UCSD-AML1 (cell line): ENCODE measurements at regions not wholly inside any gene's neighbourhood (a gene's known extent, or its start where the extent isn't known, plus 50 kb on each side); places are given as distances from the start of the nearest gene placed in this dataset.

Experiments
- DNase-seq: peaks from one replicate; lab custom pipeline; 2025; ENCODE audit not compliant: unreplicated experiment; lab: John Stamatoyannopoulos, UW

DNA sequence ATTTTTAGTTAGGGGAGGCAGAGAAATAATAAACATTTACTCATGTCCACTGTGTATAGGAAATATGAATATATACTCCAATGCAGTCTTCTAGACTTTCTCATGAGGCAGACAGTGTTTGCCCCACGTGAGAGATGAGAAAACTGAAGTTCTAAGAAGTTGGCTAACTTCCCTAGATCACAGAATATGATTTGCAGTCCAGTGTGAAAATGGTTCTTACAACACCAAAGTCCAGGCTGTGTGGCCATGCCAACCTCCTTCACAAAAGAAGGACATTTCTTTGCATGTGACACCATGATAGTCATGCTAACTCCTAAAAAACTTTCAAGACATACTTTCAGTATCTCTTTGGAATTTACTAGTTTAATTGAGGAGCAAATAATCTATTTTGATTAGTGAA lies 143.7 kb downstream of the IRS1 start:
- DNase-seq, result no peak

DNA sequence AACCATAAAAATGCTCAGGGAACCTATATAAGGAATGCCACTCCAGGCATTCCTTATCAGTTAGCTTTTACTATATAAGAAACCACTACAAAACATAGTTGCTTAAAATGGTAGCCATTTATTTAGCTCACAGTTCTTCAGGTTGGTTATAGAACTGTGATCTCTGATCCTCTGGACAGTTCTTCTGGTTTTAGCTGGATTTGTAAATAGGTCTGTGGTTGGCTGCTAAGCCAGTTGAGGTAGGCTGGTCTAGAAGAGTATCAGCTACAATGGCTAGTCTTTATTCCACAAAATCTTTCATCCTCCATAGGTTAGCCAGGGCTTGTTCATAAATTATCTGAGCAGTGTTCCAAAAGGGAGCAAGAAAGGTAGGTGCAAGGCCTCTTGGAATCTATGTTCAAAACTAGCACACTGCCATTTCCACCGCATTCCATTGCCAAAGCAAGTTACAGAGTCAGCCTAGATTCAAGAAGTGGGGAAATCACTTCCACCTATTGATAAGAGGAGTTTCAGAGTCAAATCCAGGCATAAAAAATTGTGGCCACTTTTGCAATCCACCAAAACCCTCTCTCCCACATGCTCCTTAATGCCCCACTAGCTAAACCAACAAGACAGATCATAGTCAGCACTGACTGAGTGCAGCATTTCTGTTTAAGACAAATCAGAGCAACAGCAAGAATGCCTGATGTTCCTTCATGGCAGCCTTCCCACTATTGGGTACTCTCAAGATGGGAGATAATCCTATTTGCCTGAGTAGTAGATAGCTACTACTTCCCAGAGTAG lies 146.4 kb downstream of the IRS1 start:
- no peak for DNase-seq

DNA sequence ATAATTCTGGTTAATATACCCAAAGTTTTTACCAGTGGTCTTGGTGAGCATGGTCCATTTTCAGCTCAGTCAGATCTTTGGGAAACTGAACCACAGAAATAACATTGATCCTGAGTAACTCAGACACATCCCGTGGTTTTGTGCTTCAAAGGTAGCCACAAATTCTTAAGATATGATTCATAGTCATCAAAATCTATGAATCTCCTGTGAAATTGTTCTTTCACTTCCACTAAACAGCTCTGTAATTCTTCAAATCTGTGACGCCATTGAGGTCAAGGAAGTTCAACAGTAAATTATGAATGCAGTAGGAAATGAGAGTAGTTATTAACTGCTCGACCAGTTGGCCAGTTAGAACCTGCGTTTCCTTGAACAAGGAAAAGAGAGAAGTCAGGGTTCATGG lies 147.3 kb downstream of the IRS1 start:
- no peak for DNase-seq

DNA sequence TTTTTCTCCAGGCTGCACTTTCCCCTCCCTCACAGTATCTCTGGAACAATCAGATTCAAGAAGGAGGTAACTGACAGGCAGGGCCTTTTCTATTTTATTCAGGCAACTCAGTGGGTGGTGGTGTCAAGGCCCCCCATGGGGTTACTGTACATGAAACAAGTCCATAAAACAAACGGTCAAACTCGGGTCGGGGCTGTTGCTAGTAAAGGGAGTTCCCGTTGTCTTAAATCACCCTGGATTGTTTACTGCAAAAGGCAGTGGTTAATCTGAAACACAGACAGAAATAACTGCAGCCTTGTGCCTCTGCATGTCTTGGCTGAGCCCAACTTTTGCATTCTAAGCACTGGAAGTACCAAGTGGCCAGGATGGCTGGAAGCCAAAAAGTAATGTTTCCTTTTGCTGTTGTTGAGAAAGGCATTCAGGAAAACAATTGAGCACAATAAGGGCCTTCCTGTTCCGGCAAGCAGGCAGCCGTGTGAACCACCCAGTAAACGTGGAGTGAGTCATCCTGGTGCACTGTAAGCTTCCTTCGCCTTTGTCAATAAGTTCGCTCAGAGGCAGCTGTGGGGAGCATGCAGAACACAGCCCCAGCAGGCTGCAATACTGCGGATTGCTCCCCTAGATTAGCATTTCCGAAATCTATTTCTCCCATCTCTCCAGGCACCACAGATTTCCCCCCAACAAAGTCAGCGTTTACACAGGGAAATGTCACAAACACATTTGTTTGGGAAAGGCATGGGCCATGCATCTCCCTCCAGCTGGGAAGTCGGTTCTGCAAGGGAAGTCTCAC lies 149.6 kb downstream of the IRS1 start:
- DNase-seq, result peak; percentile 37

DNA sequence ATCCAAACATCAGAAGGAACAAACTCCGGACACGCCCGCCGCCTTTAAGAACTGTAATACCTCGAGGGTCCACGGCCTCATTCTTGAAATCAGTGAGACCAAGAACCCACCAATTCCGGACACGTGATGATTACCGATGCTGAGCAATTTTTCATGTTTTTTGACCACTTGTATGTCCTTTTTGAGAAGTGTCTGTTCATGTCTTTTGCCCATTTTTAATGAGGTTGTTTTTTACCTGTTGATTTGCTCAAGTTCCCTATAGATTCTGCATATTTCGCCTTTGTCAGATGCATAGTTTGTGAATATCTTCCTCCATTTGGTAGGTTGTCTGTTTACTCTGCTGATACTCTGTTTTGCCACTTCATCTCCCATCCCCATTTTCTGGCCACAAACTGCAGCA lies 150.4 kb downstream of the IRS1 start:
- DNase-seq, result no peak

DNA sequence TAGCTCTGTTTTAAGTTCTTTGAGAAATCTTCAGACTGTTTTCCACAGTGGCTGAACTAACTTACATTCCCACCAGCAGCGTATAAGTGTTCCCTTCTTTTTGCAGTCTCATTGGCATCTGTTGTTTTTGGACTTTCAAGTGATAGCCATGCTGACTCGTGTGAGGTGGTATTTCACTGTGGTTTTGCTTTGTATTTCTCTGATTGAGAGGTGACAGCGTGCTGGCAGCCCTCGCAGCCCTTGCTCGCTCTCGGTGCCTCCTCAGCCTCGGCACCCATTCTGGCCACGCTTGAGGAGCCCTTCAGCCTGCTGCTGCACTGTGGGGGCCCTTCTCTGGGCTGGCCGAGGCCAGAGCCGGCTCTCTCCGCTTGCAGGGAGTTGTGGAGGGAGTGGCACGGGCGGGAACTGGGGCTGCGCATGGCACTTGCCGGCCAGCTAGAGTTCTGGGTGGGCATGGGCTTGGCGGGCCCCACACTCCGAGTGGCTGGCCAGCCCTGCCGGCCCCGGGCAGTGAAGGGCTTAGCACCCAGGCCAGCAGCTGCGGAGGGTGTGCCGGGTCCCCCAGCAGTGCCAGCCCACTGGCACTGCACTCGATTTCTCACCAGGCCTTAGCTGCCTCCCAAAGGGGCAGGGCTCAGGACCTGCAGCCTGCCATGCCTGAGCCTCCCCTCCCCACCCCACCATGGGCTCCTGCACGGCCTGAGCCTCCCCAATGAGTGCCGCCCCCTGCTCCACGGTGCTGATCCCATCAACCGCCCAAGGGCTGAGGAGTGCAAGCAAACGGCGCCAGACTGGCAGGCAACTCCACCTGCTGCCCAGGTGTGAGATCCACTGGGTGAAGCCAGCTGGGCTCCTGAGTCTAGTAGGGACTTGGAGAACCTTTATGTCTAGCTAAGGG lies 151.8 kb downstream of the IRS1 start:
- DNase-seq, result no peak

DNA sequence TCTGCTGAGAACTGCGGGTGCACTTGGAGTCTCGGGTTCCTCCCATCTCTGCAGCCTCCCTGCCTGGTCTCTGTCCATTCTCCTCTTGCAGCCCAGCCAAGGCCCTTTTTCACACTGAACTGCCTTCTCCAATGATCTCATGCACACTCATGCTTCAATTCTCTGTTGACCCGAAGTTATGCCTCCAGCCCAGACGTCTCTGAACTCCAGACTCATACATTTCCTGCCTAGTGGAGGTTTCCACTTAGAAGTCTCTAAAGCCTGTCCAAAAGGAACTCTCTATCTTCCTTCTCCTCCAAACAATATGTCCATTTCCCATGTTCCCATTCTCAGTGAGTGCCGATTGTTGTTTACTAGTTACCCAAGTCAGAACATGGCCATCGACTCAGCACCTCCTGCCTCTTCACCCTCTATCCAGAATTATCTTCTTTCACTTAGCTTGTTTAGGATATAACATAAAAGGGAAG lies 155.2 kb downstream of the IRS1 start:
- no peak for DNase-seq

DNA sequence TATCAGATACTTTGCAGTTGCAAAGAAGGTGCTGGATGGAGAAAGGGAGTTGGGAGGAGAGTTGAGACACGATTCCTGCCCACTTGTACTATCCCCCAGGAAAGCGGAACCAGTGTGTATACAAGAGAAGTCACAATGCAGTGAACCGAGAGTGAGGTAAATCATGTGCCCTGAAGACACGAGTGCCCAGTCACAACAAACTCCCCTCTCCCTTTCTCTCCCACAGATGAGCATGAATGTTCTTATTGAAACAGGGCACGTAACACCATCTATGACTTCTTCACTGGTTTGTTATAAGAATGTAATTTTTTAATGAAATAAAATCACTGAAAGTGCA lies 155.7 kb downstream of the IRS1 start:
- DNase-seq, result no peak

DNA sequence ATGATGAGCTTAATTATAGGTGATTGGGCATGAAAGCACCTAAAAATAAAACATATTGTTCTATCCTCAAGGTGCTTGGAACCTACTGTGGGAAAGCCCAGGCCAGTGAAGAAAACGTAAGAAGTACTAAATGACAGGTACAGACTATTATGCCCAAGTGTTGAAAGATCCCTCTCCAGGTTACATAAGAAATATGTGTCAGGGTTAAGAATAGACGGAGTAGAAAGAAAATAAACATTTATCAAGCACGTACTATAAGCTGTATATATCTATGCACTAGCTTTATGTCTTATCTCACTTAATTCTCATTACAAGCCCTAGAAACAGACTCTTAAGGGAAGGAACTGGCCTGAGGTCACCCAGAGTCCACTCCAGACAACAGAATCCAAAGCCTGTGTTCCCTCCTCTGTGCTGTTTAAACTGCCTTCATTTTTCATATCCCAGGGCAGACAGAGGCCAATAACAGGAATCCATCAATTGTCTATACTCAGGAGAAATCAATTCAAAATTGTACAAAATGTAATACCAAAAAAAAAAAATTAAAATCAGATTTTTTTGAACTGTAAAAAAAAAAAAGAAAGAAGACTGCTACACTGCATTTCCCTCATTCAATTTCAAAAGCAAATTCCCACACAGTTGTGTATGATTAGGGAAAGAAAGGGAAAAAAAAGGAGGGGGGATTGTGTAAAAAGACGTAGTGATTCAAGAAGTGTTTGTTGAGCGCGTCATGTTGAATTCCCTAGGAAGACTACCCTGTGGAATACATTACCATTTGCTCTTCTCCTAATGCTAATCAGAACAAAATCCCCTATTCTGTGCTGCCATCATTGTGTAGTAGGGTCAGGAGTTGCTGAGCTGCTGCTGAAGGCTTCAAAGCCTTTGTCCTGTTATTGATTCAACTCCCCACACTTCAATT lies 156.3 kb downstream of the IRS1 start:
- no peak for DNase-seq

DNA sequence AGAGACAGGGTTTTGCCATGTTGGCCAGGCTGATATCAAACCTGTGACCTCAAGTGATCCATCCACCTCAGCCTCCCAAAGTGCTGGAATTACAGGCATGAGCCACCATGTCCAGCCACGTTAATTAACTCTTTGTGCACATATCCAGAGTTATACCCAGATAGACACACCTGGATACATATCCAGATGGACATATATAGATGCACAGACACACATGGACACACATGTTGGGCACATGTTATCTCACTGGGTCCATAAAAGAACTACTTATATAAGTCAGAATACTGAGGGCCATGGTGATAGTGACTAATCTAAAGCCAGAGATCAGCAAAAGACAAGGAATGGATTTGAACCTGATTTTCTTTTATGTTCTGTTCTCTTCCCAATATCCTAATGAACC lies 158.6 kb downstream of the IRS1 start:
- DNase-seq, result no peak

DNA sequence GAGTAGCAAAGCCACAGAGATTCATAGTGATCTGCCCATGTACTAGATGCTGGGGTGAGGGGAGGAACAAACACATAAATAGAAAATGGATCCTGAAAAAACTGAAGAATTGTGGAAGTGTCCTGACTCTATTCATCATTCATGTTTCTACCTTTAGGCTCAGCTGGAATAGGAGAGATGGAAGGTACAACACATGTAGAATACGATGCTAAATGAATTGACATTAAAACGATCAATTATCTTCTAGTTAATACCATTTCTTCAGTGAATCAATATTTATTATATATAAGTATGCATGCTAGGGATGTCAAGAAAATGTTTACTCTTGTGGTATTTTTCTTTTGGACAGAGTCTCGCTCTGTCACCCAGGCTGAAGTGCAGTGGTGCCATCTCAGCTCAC lies 159.1 kb downstream of the IRS1 start:
- no peak for DNase-seq

DNA sequence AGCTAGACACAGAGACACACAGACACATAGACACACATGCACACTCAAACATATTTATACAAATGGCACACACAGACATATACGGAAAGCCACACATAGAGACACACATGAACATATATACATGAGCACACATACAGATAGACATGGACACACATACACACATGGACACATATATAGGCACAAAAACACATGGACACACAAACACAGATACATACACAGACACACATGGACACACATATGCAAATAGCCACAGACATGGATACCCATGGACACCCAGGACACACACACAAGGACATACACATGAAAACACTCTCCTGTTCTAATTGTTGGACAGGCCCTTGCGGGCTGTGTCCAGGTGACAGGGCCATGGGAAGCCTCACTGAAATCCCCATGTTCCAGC lies 160.1 kb downstream of the IRS1 start:
- no peak for DNase-seq

DNA sequence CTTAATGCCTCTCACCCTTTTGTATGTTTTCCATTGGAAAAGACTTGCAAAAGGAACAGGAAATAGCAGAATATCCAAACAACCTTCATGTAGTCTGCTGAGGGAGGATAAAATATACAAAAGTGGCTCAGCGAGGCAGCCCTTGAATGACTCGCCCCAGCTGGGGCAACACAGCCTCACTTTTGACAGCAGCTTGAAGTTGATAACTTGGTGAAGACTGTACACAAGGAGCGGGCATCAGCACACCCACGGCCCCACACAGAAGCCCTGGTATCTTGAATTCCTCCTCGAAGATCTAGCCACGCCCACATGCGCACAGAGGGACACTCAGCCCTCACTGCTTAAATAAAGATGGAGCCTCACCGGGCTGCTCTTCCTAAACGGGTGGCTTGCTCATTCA lies 161.0 kb downstream of the IRS1 start:
- DNase-seq, result no peak

DNA sequence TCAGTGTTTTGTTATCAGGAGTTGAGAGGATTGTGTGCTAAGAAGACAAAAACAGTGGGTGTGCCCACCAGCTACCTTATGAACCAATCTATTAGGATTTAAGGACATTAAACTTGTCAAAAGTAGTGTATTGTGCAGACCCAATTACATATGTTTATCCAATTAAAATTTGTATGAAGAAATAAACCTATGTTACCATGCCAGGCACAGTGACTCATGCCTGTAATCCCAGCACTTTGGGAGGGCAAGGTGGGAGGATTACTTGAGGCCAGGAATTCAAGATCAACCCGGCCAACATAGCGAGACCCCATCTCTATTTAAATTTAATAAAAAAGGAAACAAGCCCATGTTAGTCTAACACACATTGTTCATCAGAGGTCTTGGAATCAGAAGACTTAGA lies 162.2 kb downstream of the IRS1 start:
- DNase-seq, result no peak

DNA sequence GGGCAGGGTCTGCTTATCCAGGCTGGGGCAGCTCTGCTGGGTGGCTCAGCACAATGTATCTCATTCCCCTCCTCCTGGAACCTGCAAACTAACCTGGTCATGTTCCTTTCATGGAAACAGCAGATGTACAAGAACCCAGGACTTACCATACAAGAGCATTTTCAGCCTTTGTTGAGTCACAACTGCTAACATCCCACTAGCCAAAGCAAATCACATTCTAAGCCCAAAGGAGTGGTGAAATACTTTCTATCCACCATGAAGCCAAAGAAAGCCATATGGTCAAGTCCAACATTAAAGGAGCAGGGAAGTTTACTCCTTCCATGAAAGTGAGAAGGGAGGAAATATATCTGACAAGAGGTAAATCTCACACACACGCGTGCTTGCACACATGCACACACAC lies 163.0 kb downstream of the IRS1 start:
- DNase-seq, result no peak

DNA sequence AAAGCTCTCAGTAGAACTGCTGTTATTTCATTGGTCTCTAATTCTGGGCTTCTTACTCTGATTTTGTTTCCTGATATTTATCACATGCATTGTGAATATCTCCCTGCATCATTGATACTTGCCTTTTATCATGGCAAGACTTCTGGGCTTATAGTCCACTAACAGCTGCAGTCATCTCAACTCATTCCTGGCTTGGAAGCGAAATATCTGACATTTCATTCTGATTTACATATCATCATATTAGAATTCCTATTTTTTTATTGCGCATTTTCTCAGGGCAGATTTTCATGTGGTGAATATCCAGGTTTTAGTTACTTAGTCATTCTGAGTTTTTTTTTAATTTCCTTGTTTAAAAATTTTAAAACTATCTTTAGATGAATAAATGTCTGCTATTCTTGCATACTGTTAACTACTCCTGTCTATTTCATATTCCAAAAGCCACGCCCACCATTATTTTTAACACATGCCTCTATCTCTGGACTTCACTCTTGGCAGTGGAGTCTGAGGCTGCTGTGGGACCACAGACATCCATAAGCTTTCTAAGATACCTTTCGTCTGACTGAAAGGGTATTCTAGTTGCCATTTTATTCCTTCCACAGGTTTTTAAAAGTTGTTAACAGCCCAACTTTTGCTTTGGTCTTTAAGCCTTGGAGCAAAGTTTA lies 164.5 kb downstream of the IRS1 start:
- DNase-seq, result no peak

DNA sequence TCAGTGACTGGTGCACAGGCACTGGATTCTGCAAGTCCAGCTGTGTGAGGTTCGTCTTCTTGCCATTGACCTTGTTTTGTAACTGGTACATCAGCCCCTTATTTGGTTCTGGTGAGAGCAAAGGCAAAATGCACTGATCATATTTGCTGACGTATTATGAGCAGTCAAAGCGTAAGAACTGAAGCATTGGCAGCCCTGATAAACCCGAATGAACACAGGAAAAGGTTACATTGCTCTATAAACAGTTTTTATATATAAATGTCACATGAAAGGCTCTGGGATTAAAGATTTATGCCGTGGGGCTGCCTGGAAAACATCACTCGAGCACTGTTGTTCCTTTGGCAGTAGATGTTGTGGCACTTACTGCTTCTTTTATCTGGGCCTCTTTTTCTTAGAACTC lies 167.9 kb downstream of the IRS1 start:
- DNase-seq, result no peak

DNA sequence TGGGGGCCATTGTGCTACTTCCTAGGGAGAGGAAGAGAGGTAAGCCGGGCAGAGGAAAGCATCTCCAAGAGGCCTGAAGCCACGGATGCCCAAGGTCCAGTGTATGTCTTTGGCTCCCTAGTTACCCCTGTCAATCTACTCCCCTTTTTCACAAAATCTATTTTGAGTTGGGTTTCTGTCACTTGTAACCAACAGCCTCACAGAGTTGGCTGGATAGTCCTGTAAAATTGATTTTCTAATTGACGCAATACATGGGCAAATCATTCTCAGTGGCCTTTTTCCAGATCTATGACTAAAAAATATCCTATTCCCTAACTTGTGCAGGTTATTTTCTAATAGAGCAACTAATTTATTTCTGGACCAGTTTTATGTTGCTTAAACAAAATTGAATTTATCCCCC lies 168.4 kb downstream of the IRS1 start:
- DNase-seq, result no peak

DNA sequence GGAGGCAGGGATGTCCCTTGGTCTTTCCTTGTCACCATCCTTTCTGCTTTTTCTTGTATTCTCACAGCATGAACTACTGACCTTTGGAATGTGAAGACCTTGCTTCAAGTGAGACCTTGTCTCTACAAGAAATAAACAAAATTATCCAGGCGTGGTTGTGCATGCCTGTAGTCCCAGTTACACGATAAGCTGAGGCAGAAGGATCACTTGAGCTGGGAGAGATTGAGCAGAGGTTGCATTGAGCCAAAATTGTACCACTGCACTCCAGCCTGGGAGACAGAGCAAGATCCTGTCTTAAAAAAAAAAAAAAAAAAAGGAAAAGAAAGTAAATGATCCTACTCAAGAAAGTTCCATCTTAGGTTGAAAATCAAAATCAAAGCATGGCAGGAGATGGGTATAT lies 173.7 kb downstream of the IRS1 start:
- DNase-seq, result no peak
